ENCODE measurements at regions not wholly inside any gene's neighbourhood (a gene's known extent, or its start where the extent isn't known, plus 50 kb on each side); places are given as distances from the start of the nearest gene placed in this dataset.
"Not testable (repeated sequence)": the region's sequence is repeated elsewhere in the genome, so short reads cannot be mapped to it uniquely, and the experiment has no call there.

DNA sequence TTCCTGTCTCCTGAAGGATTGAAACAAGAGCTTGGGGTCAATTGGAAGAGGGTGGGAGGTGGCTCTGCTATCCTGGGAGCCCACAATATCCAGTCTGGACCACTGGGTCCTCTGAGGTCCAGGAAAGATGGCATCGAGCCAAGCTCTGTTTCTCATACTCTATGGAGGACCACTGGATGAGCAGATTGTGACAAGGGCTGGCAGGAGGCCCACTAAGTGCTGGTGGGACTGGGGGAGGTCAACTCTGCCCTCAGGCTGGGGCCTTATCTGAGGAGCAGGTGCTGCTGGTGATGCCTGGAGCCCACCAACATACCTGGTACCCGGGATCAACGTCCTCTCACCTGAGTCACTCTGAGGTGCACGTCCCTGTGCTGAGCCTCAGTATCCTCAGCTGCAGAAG lies 142.4 kb downstream of the NDUFA10 start:
- no peak for DNase-seq (ENCODE audit: low read depth)

DNA sequence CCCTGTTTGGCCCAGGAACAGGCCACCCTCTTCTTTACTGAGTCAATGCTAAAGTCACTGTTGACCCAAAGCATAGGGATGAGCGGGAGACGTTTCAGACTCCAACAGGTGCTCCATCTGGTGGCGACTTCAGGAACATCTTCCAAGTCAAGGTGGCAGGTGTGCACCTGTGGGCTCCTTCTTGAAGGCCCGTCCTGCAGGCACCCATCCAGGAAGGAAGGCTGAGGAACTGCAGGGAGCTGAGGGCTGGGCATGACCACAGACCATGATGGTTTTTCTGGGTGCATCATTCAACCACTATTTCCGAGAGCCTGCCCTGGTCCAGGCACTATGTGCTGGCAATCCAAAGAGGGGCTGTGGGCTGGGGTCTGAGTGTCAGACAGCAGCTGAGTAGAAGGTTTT lies 142.8 kb downstream of the NDUFA10 start:
- no peak for DNase-seq (ENCODE audit: low read depth)

DNA sequence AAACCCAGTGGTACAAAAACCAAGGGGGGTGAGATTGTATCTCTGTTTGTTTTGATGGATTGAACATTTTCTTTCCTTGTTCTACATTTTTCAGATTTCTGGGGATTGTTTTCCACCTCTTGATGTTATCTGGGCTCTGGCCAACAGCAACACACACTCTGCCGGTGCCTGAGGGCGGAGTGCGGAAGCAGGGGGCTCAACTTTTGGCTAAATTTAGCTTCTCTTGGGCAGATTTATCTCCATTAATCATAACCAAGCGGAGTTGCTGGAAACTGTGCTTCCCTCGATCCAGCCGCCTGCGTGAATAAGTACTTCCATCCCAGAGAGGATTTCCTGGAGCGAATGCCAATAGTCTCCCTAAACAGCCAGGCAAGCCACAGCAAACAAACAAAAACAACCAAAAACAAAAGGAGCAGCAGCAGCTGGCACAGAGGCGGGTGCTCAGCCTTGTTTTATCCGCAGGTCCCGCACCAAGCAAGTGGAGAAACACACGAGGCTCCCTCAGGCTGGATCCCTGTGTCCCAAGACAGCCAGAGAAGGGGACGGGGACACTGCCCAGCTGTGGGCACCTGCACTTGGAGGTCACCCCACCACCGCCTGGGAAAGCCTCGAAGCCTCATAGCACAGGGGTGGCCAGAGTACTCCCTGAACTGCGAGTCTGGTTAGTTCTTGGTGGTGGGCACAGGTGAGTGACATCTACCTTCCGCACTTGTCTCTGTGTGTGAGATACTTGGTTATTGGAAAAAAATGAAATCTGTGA lies 143.4 kb downstream of the NDUFA10 start:
- peak; percentile 21 for DNase-seq (ENCODE audit: low read depth)

DNA sequence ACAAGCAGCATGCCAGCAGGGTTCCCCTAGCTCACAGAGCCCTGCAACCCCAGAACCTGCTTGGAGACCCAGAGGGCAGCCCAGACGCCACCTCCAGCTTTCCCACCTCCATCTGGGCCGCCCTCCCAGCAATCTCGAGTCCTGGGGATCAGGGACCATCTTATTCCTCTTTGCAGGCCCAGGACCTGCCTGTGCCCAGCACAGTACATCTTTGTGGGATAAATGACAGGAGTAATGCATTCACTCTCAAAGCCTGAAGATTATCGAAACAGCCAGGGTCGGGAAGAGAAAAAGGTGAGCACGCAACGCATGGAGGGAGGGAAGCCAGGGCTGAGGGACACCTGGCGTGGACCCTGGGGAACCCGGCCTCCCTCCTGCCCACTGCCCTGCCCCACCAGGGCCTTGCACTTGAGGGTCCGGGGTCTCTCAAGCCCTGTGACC lies 144.1 kb downstream of the NDUFA10 start:
- no peak for DNase-seq (ENCODE audit: low read depth)

DNA sequence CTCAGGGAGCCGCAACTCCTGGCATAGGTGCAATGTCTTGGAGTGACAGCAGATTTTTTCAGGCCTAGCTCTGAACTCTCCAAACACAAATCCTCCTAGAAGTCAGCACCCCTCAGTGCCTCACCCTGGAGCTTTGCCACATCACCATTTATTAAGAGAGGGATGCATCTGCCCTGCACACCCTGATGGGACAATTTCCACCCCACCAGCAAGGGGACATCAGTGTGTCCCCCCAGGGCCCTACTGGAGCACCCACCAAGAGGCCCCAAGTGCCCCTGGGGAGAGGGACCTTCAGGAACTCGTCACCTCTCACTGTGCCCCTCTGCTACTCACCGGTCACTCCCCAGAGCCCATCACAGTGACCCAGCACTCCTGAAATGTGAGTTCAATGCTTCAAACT lies 144.7 kb downstream of the NDUFA10 start:
- DNase-seq (ENCODE audit: low read depth): no peak

DNA sequence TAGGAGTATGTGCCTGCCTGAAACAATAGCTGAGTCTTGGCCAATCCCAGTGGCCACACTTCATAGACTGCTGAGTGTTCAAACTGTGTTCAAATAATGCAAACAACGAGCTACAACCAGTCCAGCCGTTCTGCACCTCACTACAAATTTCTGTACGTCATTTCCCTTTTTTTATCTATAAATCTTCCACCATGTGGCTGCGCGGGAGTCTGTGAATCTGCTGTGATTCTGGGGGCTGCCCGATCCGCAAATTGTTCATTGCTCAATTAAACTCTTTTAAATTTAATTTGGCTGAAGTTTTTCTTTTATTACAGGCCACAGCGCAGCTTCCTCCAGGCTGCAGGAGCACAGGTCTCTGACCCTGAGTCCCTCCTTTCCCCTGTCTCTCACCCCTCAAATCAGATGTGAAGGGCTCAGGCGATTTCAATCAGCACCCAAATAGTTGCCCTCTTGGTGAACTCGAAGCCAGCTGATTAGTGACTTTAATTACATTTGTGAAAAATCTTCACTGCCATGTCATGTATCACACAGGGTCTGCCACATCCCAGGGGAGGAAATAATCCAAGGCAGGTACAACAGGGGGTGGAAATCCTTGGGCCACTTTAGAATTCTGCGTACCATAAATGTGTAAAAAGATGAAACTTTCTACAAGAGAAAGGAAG lies 145.6 kb downstream of the NDUFA10 start:
- no peak for DNase-seq (ENCODE audit: low read depth)

DNA sequence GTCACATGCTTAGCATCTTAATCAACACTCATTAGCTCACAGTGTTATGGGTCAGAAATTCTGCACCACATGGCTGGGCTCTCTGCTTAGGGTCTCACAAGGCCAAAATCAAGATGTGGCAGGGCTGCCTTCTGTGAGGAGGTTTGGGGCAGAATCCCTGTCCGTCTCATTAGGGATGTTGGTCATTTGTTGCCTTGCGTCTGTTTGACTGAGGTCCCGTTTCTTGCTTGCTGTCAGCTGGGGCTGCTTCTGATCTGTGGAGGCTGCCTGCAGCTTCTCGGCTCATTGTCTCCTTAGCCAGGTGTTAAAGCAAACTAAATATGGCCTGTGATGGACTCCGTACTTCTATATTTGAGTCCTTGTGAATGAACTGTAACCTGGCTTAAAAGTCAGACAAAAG lies 146.5 kb downstream of the NDUFA10 start:
- DNase-seq (ENCODE audit: low read depth): no peak

DNA sequence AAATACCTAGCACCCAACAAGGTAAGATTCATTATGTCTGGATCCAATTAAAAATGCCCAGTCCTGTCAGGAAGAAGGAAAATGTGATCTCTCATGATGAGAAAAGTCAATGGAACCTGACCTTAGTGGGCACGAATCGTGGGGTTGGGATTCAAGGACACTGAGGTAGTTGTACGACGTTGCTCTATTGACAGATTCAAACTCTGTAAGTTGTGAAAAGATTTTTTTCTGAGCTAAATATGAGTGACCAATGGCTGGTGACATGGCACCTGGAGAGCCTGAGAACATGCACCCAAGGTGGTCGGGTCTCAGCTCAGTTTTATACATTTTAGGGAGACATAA lies 148.2 kb downstream of the NDUFA10 start:
- DNase-seq (ENCODE audit: low read depth): no peak

DNA sequence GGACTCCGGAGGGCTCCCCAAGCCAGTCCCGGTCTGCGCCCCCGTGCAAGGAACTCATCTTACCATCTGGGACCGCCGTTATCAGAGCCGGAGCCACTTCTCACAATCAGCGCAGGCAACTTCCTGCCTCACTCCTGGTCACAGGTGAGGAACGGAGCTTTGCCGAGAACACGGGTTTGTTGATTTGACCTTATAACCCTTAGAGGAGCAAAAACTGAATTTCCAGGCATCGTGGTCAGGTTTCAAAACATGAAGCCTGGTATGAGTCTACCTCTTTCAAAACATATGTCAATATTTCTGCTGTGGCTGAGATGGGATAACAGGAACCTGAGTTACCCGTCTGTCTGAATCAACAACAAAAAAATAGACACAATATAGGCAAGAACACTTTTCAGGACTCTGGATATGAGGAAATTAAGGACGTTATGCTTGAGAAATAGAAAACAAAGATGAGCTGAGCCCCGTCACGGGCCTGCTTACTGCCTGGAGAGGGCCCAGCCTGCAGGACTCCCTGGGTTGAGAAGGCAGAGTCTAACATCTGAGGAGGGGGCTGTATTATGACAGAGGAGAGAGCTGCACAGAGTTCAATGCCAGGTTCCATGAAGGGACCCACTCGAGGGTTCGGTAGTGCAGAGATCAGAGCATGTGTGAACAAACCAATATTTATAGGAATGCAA lies 148.7 kb downstream of the NDUFA10 start:
- no peak for DNase-seq (ENCODE audit: low read depth)

DNA sequence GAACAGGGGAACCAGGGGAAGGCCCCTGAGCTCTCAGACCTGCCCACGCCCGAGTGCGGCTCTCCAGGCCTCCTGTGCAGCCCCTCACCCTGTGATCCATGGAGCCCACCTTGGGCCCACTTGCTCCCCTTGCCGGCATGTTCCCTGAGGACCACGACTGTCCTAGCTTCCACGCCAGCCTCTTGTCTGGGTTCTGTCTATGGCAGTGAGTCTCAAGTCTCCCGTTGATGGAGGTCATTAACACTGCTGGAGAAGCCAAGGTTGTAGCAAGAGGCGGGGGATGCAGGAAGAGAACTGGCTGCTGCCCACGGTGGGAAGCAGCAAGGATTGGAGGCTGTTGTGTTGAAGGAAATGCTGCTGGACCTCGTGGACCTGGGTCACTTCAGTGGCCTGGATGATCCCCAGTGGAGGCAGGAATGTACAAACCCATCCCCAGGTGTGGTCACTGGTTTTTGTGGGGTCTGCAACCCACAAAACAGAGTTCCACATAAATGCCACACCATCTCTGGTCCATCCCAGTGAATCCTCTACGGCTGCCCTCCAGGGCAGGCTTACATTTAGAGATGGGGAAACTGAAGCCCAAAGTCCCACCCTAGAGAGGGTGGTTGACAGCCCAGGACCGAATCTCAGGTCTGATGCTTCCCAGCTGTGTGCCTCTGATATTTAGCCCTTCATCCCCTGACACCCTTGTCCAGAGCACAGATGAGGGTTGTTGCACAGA lies 150.3 kb downstream of the NDUFA10 start:
- DNase-seq (ENCODE audit: low read depth): no peak

DNA sequence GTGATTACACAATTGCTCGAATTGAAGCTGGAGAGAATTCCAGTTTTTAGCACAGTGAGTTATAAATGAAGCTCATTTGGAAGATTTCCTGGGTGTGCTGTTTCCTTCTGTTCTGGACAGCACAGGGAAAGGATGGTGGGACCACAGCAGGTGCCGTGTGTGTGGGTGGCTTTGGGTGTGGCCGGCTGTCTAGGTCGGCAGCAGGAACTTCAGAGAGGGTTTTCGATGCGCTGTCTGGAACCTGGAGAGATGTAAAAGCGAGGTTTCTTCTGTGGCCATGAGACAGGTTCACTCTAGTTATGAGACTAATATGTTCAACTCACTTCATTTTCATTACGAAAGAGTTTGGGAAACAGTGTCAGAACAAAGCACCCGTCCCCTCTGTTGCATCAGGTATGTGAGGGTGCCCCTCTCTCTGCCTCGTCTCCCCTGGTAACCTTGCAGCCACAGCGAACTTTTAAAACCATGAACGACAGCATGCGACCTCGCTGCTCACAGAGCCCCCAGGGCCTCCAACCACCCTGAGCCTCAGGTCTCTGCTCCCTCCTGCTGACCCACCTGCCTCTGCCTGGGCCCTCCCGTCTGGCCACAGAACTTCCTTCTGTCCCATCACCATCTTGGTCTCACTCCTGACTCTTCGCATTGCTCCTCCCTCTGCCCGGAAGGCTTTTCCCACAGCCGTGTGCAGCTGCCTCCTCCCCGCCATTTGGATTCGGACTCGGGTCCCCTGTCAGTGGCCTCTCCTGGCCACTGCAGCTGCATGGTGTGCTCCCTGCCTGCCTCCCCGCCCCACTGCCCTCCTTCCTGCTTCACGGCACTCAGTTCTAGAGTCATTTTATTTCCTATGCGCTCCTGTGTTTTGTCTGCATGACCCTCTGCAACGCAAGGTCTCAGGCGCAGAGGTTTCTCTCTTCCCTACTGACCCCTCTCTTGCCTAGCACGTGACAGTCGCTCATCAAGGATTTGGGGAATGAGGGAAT lies 151.2 kb downstream of the NDUFA10 start:
- no peak for DNase-seq (ENCODE audit: low read depth)

DNA sequence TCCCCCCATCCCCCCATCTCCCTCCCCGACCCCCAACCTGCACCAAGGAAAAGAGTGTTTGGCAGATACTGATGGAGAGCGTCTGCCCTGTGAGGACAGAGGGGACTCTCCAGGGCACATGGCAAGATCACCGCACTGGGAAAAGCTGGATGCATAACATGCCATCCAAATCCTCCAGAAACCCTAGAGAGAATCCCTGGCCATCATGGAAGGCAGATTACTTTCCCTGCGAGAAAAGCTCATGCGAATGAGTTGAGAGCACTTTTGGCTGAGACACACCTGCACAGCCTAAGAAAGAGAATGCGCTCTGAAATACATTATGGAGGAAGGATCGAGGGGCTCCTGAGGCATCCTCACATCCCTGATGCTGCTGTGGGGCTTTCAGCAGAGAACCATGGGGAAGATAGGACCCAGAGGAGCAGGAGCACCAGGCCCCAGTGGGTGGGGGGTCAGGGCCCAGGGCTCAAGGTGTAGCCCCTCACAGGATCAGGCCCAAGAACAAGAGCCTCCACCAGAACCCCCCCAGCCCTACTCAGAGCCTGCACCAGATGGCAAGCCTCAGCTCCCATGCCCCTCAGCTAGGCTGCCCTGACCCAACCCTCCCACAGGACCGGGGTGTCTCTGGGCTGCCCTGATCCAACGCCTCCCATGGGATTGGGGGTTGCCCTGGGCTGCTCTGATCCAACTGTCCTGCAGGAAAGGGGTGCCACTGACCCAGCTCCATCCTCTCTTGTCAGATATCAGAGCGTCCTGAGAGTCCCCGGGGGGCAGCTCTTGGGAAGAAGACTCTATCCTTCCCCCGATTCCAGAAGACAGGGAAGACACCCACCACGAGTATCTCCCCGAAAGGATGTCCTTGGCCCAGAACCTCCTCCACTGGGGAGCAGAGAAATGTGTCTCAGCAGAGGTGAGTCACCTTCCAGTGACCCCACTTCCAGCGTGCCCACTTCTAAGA lies 153.4 kb downstream of the NDUFA10 start:
- no peak for DNase-seq (ENCODE audit: low read depth)

DNA sequence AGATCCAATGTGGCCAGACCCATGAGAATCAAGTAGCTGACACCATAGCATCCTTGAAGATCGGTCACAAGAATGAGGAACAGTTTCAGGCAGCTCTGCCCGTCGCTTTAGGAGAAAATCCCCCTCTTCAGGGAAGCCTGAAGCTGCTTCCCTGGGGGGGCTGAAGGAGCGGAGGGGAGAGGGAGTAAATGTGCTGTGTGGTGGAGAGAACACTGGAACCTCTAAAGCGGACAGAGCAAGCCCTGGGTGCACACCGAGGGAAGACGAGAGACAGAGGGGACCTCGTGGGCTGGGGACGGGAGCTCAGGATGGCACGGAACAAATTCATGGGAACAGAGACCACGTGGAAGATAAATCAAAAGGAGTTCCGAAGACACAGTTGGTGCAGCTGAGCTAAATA lies 154.3 kb downstream of the NDUFA10 start:
- no peak for DNase-seq (ENCODE audit: low read depth)

DNA sequence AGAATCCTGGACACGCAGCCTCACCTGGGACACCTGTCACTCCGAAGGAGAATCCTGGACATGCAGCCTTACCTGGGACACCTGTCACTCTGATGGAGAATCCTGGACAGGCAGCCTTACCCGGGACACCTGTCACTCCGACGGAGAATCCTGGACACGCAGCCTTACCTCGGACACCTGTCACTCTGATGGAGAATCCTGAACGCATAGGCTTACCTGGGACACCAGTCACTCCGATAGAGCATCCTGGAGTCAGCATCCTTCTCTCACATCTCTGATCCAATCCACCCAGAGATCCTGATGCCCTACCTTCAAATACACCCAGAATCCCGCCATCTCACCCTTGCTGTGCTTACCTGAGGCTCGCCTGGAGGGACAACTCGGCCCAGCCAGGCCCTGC lies 154.9 kb downstream of the NDUFA10 start:
- DNase-seq (ENCODE audit: low read depth): no peak

DNA sequence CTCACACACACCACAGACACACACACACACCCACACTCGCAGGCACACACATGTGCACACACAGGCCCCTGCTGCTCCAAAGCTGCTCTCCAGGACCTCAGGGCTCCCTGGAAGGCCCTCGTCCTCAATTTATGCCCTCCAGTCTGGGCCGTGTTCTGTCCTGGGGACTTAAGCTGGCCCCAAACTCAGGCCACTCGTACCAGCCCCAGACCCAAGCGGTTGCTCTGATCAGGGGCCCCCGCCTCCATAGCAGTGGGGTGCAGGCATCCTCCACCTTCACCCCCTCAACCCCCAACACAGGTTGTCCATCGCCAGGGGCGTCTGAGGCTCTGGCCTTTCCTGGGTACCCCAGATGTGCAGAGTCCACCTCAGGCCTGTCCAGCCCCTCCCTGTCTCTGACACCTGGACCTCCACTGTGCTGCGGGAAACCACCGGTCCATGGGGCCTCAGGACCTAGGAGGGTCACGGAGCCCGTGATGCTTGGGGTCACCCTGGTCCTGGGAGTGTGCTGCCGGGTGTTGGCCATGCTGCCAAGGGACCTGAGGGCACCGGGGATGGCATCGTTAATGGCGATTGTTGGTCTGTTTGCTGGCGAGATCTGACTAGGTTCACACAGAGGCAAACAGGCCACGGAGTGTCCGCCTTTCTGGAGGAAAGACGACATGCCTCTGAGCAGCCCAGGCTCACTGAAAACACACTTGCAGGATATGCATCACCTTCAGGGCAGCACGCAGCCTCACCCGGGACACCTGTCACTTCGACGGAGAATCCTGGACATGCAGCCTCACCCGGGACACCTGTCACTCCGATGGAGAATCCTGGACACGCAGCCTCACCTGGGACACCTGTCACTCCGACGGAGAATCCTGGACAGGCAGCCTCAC lies 155.6 kb downstream of the NDUFA10 start:
- DNase-seq (ENCODE audit: low read depth): no peak

DNA sequence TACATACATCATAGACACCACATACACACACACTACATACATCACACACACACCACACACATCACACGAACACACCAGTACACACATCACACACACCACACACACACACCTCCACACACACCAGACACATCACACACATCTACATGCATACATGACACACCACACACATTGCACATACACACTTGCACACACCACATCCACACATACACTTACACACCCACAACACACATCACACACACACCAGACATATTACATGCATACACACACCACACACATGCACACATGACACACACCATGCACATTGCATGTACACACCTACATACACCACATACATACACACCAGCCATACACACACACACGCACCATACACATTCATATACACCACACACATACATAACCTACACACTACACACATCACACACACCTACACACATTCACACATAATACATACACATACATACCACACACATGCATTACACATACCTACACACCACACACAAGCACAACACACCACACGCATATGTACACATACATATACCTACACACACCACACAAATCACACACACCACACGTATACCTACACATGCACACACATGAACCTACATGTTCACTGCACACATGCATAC lies 156.5 kb downstream of the NDUFA10 start:
- DNase-seq (ENCODE audit: low read depth): no peak

DNA sequence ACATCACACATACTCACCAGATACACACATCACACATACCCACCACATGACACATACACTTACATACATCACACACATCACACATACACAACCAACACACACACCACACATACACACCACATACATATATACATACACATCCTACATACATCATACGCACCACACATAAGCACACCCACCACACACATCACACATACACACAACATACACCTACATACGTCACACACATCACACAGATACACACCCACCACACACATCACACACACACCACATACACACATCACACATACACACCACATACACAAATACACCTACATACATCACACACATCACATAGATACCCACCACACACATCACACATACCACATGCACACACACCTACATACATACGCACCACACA lies 158.4 kb downstream of the NDUFA10 start:
- DNase-seq (ENCODE audit: low read depth): no peak

DNA sequence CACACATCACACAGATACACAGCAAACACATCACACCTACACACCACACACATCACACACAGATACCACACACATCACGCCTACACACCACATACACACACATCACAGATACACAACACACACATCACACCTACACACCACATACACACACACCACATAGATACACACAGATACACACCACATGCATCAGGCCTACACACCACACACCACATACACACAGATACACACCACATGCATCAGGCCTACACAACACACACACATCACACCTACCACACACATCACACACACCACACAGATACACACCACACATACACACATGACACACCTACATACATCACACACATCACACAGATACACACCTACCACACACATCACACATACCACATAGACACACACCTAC lies 158.8 kb downstream of the NDUFA10 start:
- no peak for DNase-seq (ENCODE audit: low read depth)

DNA sequence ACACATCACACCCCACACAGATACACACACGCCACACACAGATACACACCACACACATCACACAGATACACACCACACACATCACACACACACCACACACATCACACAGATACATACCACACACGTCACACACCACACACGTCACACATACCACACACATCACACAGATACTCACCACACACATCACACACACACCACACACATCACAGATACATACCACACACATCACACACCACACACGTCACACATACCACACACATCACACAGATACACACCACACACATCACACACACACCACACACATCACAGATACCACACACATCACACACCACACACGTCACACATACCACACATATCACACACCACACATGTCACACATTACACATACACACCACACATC lies 159.3 kb downstream of the NDUFA10 start:
- DNase-seq (ENCODE audit: low read depth): not testable (repeated sequence)
